ENCODE measurements at regions not wholly inside any gene's neighbourhood (a gene's known extent, or its start where the extent isn't known, plus 50 kb on each side); places are given as distances from the start of the nearest gene placed in this dataset.

DNA sequence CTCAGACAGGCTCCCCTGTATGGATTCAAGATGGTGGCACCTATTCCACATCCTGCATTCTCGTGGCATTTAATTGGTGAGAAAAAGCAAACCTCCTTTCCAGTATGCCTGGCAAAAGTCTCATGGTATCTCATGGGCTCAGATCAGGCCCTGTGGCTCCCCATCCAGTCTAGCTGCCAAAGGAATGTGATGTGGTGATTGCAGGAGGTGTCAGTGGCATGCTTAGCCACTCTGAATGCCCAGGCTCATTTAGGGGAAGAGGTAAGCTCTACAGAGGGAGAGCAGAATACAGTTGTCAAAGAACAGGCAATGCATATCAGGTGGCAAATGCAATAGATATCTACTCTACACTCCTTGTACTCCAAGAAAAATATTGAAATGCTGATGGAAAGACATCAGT lies 146.7 kb downstream of the SPATA19 start:
- Histone ChIP-seq H3F3A (ENCODE audit: insufficient read depth, low read length) (no peaks in the 10 kb centered on the region), H4K20me1 (ENCODE audit: insufficient read depth, low read length) (no peaks in the 10 kb centered on the region), H3K27me3 (ENCODE audit: insufficient read depth, low read length) (no peaks in the 10 kb centered on the region), H3K9me2 (ENCODE audit: low read depth, low read length) (no peaks in the 10 kb centered on the region), H3K4me2 (ENCODE audit: low read length) (no peak overlapping the region), H2AFZ (ENCODE audit: low read length) (no peak overlapping the region), H3K9ac (ENCODE audit: low read length) (no peak overlapping the region), H3K36me3 (ENCODE audit: insufficient read depth, low read length) (no peaks in the 10 kb centered on the region), H3K4me1 (ENCODE audit: insufficient read depth, low read length, severe bottlenecking) (no peaks in the 10 kb centered on the region), H3K79me2 (ENCODE audit: insufficient read depth, low read length) (no peaks in the 10 kb centered on the region), H3K9me3 (ENCODE audit: low read length) (no peaks in the 10 kb centered on the region), H3K4me3 (ENCODE audit: low read depth, low read length, poor library complexity, severe bottlenecking) (no peak overlapping the region), H3K27ac (ENCODE audit: low read depth, low read length, poor library complexity, severe bottlenecking) (no peak overlapping the region)
- TF ChIP-seq, protein P1, sequence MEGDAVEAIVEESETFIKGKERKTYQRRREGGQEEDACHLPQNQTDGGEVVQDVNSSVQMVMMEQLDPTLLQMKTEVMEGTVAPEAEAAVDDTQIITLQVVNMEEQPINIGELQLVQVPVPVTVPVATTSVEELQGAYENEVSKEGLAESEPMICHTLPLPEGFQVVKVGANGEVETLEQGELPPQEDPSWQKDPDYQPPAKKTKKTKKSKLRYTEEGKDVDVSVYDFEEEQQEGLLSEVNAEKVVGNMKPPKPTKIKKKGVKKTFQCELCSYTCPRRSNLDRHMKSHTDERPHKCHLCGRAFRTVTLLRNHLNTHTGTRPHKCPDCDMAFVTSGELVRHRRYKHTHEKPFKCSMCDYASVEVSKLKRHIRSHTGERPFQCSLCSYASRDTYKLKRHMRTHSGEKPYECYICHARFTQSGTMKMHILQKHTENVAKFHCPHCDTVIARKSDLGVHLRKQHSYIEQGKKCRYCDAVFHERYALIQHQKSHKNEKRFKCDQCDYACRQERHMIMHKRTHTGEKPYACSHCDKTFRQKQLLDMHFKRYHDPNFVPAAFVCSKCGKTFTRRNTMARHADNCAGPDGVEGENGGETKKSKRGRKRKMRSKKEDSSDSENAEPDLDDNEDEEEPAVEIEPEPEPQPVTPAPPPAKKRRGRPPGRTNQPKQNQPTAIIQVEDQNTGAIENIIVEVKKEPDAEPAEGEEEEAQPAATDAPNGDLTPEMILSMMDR (IDR thresholded peaks at IDR 0.05; ENCODE audit: low read length) = no peak
- no peak for TF ChIP-seq EZH2 (IDR thresholded peaks at IDR 0.05; ENCODE audit: borderline replicate concordance, low read length)

DNA sequence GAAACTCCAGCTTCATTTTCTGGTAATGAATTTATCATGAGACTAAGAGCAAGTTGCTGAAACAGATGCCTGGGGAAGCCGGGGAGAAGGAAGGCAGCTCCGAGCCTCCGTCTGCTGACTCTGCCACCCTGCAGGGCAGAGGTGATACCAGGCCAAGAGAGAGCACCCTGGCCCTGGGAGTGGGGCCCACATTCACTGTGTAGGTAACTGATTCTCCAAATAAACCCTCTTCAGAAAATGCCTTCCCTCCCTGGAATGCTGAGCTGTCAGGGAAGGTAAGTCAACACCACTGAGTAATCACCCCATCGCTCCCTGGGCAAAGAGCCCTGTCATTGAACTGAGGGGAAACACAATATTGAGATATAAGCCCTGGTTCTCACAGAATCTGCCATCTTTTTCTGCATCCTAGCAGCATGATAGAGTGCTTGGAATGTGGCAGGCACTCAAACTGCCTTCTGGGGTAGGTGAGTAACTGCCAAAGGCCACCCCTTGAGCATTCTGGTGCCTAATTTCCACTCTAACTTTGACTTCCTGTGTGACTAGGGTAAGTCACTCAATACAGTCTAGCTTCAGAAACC lies 147.6 kb downstream of the SPATA19 start:
- no peak overlapping the region for H3K27ac ChIP-seq (ENCODE audit: low read depth, low read length, poor library complexity, severe bottlenecking)
- no peak overlapping the region for H2AFZ ChIP-seq (ENCODE audit: low read length)
- no peaks in the 10 kb centered on the region for H3K27me3 ChIP-seq (ENCODE audit: insufficient read depth, low read length)
- H3K4me1 ChIP-seq (ENCODE audit: insufficient read depth, low read length, severe bottlenecking) = no peaks in the 10 kb centered on the region
- H4K20me1 ChIP-seq (ENCODE audit: insufficient read depth, low read length) = no peaks in the 10 kb centered on the region
- no peaks in the 10 kb centered on the region for H3K9me3 ChIP-seq (ENCODE audit: low read length)
- no peaks in the 10 kb centered on the region for H3K79me2 ChIP-seq (ENCODE audit: insufficient read depth, low read length)
- H3K36me3 ChIP-seq (ENCODE audit: insufficient read depth, low read length) = no peaks in the 10 kb centered on the region
- no peak for TF ChIP-seq EZH2 (IDR thresholded peaks at IDR 0.05; ENCODE audit: borderline replicate concordance, low read length)
- TF ChIP-seq, protein P1 (IDR thresholded peaks at IDR 0.05; ENCODE audit: low read length) = no peak
- no peaks in the 10 kb centered on the region for H3K9me2 ChIP-seq (ENCODE audit: low read depth, low read length)
- H3F3A ChIP-seq (ENCODE audit: insufficient read depth, low read length) = no peaks in the 10 kb centered on the region
- H3K9ac ChIP-seq (ENCODE audit: low read length) = no peak overlapping the region
- H3K4me3 ChIP-seq (ENCODE audit: low read depth, low read length, poor library complexity, severe bottlenecking) = no peak overlapping the region
- H3K4me2 ChIP-seq (ENCODE audit: low read length) = no peak overlapping the region

DNA sequence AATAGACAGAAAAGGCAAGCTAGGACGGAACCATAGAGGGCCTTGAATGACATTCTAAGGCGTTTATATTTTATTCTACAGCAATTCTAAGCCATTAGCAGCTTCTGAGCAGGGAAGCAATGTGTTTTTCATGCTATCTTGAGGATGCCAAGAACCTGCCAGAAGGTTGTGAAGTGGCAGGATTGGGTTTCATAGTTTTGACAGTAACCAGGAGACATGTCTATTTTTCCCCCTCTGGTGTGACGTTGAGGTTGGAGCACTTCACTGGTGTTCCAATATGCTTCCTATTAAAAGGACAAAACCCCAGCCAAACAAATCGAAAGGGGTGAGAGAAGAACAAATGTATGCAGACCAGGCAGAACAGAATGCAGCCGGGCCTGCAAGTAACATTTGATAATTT lies 148.2 kb downstream of the SPATA19 start:
- no peaks in the 10 kb centered on the region for H4K20me1 ChIP-seq (ENCODE audit: insufficient read depth, low read length)
- H3K4me3 ChIP-seq (ENCODE audit: low read depth, low read length, poor library complexity, severe bottlenecking) = no peak overlapping the region
- no peak overlapping the region for H2AFZ ChIP-seq (ENCODE audit: low read length)
- H3K4me1 ChIP-seq (ENCODE audit: insufficient read depth, low read length, severe bottlenecking) = no peaks in the 10 kb centered on the region
- H3F3A ChIP-seq (ENCODE audit: insufficient read depth, low read length) = no peaks in the 10 kb centered on the region
- H3K9me3 ChIP-seq (ENCODE audit: low read length) = no peaks in the 10 kb centered on the region
- H3K36me3 ChIP-seq (ENCODE audit: insufficient read depth, low read length) = no peaks in the 10 kb centered on the region
- no peak overlapping the region for H3K4me2 ChIP-seq (ENCODE audit: low read length)
- no peak overlapping the region for H3K27ac ChIP-seq (ENCODE audit: low read depth, low read length, poor library complexity, severe bottlenecking)
- no peaks in the 10 kb centered on the region for H3K79me2 ChIP-seq (ENCODE audit: insufficient read depth, low read length)
- H3K27me3 ChIP-seq (ENCODE audit: insufficient read depth, low read length) = no peaks in the 10 kb centered on the region
- no peaks in the 10 kb centered on the region for H3K9me2 ChIP-seq (ENCODE audit: low read depth, low read length)
- TF ChIP-seq, protein P1 (IDR thresholded peaks at IDR 0.05; ENCODE audit: low read length) = no peak
- no peak for TF ChIP-seq EZH2 (IDR thresholded peaks at IDR 0.05; ENCODE audit: borderline replicate concordance, low read length)
- H3K9ac ChIP-seq (ENCODE audit: low read length) = no peak overlapping the region
